ENCODE measurements at regions not wholly inside any gene's neighbourhood (a gene's known extent, or its start where the extent isn't known, plus 50 kb on each side); places are given as distances from the start of the nearest gene placed in this dataset.

DNA sequence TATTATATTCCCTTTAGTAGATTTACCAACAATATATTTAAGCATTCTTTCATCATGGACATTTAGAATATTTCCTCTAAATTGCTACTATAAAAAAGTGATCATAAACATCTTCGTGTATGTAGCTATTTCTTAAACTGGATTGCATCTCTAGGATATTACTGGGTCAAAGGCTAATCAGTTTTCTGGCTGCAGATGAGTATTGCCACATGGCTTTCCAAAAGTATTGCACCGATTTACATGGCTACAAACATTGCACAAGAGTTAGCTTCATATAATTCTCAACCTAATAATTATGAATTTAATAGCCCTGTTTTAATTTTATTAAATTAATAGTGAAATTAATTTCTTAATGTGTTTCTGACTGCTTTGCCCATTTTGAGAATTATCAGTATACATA, 183.4 kb downstream of the DMRT2 start:
- dilution Hi-C loops (cut with MboI; ENCODE audit: extremely low pct_ligation_motif_present, low sequenced_read_pairs) (no loop called here), intact Hi-C loops (cut with micrococcal nuclease) (no loop called here)
- CTCF ChIA-PET, result no interaction called here
- Histone ChIP-seq H3K27me3 (ENCODE audit: control insufficient read depth in 2 of 2, insufficient read depth in 2 of 2, low read length in 2 of 2) (no peaks in the 10 kb centered on the region), H3K4me2 (ENCODE audit: insufficient read depth, low read length) (no peak overlapping the region), H2AFZ (ENCODE audit: low read depth, low read length) (no peak overlapping the region), H3K9ac (replicated peaks; ENCODE audit: extremely low read depth, insufficient read depth, low read length) (no peak overlapping the region), H3K36me3 (ENCODE audit: control insufficient read depth in 2 of 2, extremely low read depth in 1 of 2, insufficient read depth in 2 of 2, low read length in 2 of 2) (no peaks in the 10 kb centered on the region), H3K79me2 (ENCODE audit: control insufficient read depth, insufficient read depth, low read length) (no peaks in the 10 kb centered on the region), H4K20me1 (replicated peaks; ENCODE audit: control insufficient read depth, extremely low read depth, insufficient read depth, low read length) (no peaks in the 10 kb centered on the region), H3K9me1 (replicated peaks; ENCODE audit: control insufficient read depth, extremely low read depth, insufficient read depth, low read length) (no peaks in the 10 kb centered on the region), H3K9me3 (replicated peaks; ENCODE audit: control insufficient read depth, insufficient read depth, low read length) (peaks cover 8% of the 10 kb centered on the region), H3K4me3 (replicated peaks in 1 of 3; ENCODE audit: insufficient read depth in 1 of 3, low read depth in 1 of 3, low read length in 3 of 3) (no peak overlapping the region), H3K4me1 (ENCODE audit: control insufficient read depth, extremely low read depth, insufficient read depth, low read length) (no peaks in the 10 kb centered on the region), H3K27ac (ENCODE audit: insufficient read depth, low read depth, low read length) (no peak overlapping the region)
- TF ChIP-seq POLR2AphosphoS5 (IDR thresholded peaks at IDR 0.05; ENCODE audit: insufficient read depth, low read depth, low read length), result no peak
- TF ChIP-seq MYC (IDR thresholded peaks at IDR 0.05; ENCODE audit: low read depth, low read length), result no peak
- no peak for TF ChIP-seq FOS (IDR thresholded peaks at IDR 0.05; ENCODE audit: borderline replicate concordance, insufficient read depth, low read length)
- TF ChIP-seq POLR2A (IDR thresholded peaks at IDR 0.05; ENCODE audit: low read depth, low read length), result no peak
- TF ChIP-seq, protein P1, sequence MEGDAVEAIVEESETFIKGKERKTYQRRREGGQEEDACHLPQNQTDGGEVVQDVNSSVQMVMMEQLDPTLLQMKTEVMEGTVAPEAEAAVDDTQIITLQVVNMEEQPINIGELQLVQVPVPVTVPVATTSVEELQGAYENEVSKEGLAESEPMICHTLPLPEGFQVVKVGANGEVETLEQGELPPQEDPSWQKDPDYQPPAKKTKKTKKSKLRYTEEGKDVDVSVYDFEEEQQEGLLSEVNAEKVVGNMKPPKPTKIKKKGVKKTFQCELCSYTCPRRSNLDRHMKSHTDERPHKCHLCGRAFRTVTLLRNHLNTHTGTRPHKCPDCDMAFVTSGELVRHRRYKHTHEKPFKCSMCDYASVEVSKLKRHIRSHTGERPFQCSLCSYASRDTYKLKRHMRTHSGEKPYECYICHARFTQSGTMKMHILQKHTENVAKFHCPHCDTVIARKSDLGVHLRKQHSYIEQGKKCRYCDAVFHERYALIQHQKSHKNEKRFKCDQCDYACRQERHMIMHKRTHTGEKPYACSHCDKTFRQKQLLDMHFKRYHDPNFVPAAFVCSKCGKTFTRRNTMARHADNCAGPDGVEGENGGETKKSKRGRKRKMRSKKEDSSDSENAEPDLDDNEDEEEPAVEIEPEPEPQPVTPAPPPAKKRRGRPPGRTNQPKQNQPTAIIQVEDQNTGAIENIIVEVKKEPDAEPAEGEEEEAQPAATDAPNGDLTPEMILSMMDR (IDR thresholded peaks at IDR 0.05; ENCODE audit: extremely low read depth in 1 of 2, insufficient read depth in 1 of 2, low read depth in 1 of 2, low read length in 2 of 2), result no peak
- no peak for TF ChIP-seq EZH2 (IDR thresholded peaks at IDR 0.05; ENCODE audit: borderline replicate concordance, low read depth, low read length, severe bottlenecking)
- TF ChIP-seq JUN (IDR thresholded peaks at IDR 0.05; ENCODE audit: borderline replicate concordance, insufficient read depth, insufficient read length, low read depth), result no peak
- TF ChIP-seq GATA2 (IDR thresholded peaks at IDR 0.05; ENCODE audit: insufficient read depth, insufficient read length, low read depth, low read length), result no peak
- no TSS peak for BruUV-seq (replicated peaks)
- DNase-seq (ENCODE audit: low read depth, low spot score) (no peak), FAIRE-seq (no peak)
- POLR2A ChIA-PET, result no interaction called here

Measured in endothelial cell of umbilical vein (primary cell).